Activated CD8-positive, alpha-beta T cell treated with anti-CD3 and anti-CD28 coated beads for 36 hours (primary cell): ENCODE measurements at regions not wholly inside any gene's neighbourhood (a gene's known extent, or its start where the extent isn't known, plus 50 kb on each side); places are given as distances from the start of the nearest gene placed in this dataset.

ENCODE experiments used
- ATAC-seq: fragments of 200-7000 bp; cut with Tn5 transposase; one replicate; pipeline ENCODE4 v1.10.0; 2021; ENCODE audit warnings: mild to moderate bottlenecking, moderate library complexity
- CTCF ChIA-PET: fragments of 350-600 bp; sonication (Branson Sonifier 250); formaldehyde crosslinking; loops from one replicate; lab custom pipeline; 2021; ENCODE audit warnings: antibody characterized with exemption; lab: Charles Lee
- POLR2A ChIA-PET: fragments of 350-600 bp; sonication (Branson Sonifier 250); formaldehyde crosslinking; loops from one replicate; lab custom pipeline; 2021; ENCODE audit warnings: antibody characterized with exemption; lab: Charles Lee
- DNase-seq: peaks from one replicate; pipeline ENCODE4 v3.0.0-alpha.2; 2020
- H3K27ac Mint-ChIP-seq: one replicate; pipeline ENCODE4 v1.8.0; 2021; ENCODE audit warnings: mild to moderate bottlenecking, mixed read lengths
- H3K27me3 Mint-ChIP-seq: one replicate; pipeline ENCODE4 v1.8.0; 2021; ENCODE audit warnings: mixed read lengths
- H3K36me3 Mint-ChIP-seq: one replicate; pipeline ENCODE4 v1.8.0; 2021; ENCODE audit warnings: low read depth, mixed read lengths
- H3K4me1 Mint-ChIP-seq: one replicate; pipeline ENCODE4 v1.8.0; 2021; ENCODE audit warnings: low read depth, mixed read lengths
- H3K4me3 Mint-ChIP-seq: one replicate; pipeline ENCODE4 v1.8.0; 2021; ENCODE audit warnings: mild to moderate bottlenecking, moderate library complexity, mixed read lengths
- H3K9me3 Mint-ChIP-seq: one replicate; pipeline ENCODE4 v1.8.0; 2021; ENCODE audit warnings: mixed read lengths
- intact Hi-C: fragments of 100-400 bp; cut with micrococcal nuclease; formaldehyde crosslinking; loops from one replicate; pipeline ENCODE4 v1.10.0; 2022
- TF ChIP-seq, protein P1 (sequence below): fragments of 200-600 bp; IDR thresholded peaks from one replicate; pipeline ENCODE4 v1.8.0; 2022; ENCODE audit warnings: antibody characterized with exemption, mild to moderate bottlenecking

DNA sequence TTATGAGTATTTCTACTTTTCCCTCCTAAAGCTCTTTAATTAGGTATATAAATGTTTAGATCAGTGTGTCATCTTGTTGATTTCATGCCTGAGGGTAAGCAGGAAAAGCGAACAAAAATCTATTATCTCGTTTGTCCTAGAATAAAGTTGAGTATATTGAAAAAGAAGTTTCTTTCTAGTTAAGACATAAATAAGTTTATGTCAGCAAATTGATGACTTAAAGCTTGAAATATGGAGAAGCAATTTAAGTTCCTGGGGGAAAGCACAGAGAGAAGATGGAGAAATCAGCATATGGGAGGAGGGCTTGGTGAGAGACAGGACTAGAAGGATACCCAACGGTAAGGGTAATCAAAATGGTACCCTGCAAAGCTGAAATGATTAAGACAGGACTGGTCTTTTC is 813.4 kb downstream of the MTRR start:
- Mint-ChIP-seq H3K36me3 (no peaks in the 10 kb centered on the region), H3K27me3 (no peaks in the 10 kb centered on the region), H3K4me1 (no peaks in the 10 kb centered on the region), H3K27ac (no peak overlapping the region), H3K4me3 (no peak overlapping the region), H3K9me3 (no peaks in the 10 kb centered on the region)
- intact Hi-C loops: no loop called here
- ChIA-PET CTCF (no interaction called here), POLR2A (no interaction called here)
- TF ChIP-seq, protein P1, sequence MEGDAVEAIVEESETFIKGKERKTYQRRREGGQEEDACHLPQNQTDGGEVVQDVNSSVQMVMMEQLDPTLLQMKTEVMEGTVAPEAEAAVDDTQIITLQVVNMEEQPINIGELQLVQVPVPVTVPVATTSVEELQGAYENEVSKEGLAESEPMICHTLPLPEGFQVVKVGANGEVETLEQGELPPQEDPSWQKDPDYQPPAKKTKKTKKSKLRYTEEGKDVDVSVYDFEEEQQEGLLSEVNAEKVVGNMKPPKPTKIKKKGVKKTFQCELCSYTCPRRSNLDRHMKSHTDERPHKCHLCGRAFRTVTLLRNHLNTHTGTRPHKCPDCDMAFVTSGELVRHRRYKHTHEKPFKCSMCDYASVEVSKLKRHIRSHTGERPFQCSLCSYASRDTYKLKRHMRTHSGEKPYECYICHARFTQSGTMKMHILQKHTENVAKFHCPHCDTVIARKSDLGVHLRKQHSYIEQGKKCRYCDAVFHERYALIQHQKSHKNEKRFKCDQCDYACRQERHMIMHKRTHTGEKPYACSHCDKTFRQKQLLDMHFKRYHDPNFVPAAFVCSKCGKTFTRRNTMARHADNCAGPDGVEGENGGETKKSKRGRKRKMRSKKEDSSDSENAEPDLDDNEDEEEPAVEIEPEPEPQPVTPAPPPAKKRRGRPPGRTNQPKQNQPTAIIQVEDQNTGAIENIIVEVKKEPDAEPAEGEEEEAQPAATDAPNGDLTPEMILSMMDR: no peak
- DNase-seq: no peak
- no peak for ATAC-seq

DNA sequence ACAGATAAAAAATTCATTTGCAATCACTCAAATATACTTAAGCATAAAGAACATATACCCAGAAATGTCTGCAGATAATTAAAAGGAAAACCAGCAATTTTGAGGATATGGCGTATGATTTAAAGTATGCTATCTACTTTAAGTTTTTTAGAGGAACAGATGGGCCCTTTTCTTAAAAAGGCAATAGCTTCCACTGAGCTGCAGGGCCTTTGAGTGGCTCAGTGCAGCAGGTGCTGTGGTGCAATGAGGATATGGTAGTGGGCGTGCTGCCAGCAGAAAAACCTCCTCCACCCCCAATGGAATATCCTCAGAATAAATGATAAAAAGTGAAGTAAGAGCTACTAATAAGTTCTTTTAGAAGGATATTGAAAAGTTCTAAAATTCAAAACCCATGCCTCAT is 814.5 kb downstream of the MTRR start:
- POLR2A ChIA-PET: no interaction called here
- Mint-ChIP-seq H3K27me3 (no peaks in the 10 kb centered on the region), H3K27ac (no peak overlapping the region), H3K4me3 (no peak overlapping the region), H3K9me3 (no peaks in the 10 kb centered on the region), H3K4me1 (no peaks in the 10 kb centered on the region), H3K36me3 (no peaks in the 10 kb centered on the region)
- TF ChIP-seq, protein P1: no peak
- DNase-seq (no peak), ATAC-seq (no peak)
- CTCF ChIA-PET: no interaction called here
- intact Hi-C loops: no loop called here

DNA sequence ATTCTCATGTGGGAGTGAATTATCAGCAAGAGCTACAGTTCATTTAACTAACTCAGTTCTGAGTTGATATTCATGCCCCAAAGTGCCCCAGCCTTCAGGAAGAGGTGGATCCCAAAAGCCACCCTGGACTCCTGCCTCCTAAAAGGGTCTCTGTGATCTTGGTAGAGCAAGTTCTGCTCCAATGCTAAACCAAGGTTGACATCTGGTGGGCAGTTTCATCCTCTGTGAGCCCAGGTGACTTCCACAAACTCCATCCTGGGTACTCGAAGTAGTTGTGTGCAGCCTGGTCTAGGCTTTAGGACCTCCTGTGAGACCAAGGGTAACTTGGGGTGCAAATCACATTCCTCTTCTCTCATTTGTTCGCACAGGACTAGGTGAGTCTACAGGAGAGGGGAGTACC is 816.8 kb downstream of the MTRR start:
- ChIA-PET CTCF (no interaction called here), POLR2A (no interaction called here)
- H3K9me3 Mint-ChIP-seq: no peaks in the 10 kb centered on the region
- TF ChIP-seq, protein P1: no peak
- no peak overlapping the region for H3K27ac Mint-ChIP-seq
- intact Hi-C loops: no loop called here
- H3K4me1 Mint-ChIP-seq: no peaks in the 10 kb centered on the region
- H3K4me3 Mint-ChIP-seq: no peak overlapping the region
- DNase-seq (no peak), ATAC-seq (no peak)
- no peaks in the 10 kb centered on the region for H3K36me3 Mint-ChIP-seq
- no peaks in the 10 kb centered on the region for H3K27me3 Mint-ChIP-seq

DNA sequence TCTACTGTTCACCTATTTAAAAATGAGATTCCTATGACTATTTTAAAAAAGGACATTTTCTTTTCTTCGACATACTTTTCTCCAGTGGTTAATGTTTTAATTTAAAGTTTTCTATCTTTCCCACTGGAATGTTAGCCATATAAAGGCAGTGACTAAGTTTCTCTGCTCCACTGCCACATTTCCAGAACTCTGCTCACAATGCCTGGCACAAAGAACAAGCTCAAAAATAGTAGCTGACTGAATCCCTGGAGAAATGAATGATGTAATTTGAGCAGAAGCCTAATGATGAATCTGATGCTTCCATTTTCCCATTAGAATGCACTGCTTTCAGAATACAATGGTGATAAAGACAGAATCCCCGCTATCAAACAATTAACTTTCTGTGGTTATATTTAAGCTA is 817.8 kb downstream of the MTRR start:
- DNase-seq (no peak), ATAC-seq (no peak)
- Mint-ChIP-seq H3K36me3 (no peaks in the 10 kb centered on the region), H3K27ac (no peak overlapping the region), H3K4me1 (no peaks in the 10 kb centered on the region), H3K27me3 (no peaks in the 10 kb centered on the region), H3K4me3 (no peak overlapping the region), H3K9me3 (no peaks in the 10 kb centered on the region)
- TF ChIP-seq, protein P1: no peak
- intact Hi-C loops: no loop called here
- ChIA-PET POLR2A (interaction anchor here (0.6 kb wide), 1 partner anchor 758 kb away, joined by 3 read pairs; no protein-coding TSS in a partner anchor), CTCF (no interaction called here)

DNA sequence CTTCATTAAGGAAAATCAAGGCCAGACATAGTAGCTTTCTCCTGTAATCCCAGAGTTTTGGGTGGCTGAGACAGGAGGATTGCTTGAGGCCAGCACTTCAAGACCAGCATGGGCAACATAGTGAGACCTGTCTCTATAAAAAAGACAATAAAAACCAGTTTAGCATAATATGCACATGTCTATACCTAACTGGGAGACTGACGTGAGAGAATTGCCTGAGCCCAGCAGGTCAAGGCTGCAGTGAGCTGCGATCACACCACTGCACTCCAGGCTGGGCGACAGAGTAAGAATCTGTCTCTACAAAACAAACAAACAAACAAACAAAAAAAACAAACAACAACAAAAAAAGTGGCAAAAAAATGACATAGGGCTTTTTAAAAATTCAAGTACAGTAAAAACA is 820.8 kb downstream of the MTRR start:
- no peak overlapping the region for H3K27ac Mint-ChIP-seq
- H3K27me3 Mint-ChIP-seq: no peaks in the 10 kb centered on the region
- intact Hi-C loops: no loop called here
- ATAC-seq (no peak), DNase-seq (no peak)
- TF ChIP-seq, protein P1: no peak
- POLR2A ChIA-PET: no interaction called here
- H3K36me3 Mint-ChIP-seq: no peaks in the 10 kb centered on the region
- H3K4me1 Mint-ChIP-seq: no peaks in the 10 kb centered on the region
- CTCF ChIA-PET: no interaction called here
- H3K9me3 Mint-ChIP-seq: peaks cover 2% of the 10 kb centered on the region
- H3K4me3 Mint-ChIP-seq: no peak overlapping the region
